ENCODE measurements at regions not wholly inside any gene's neighbourhood (a gene's known extent, or its start where the extent isn't known, plus 50 kb on each side); places are given as distances from the start of the nearest gene placed in this dataset.

GRCh38 chr20:60486937-60487336 lies 528.7 kb downstream of the CDH26 start:
- TF ChIP-seq SMC3 (IDR thresholded peaks at IDR 0.05) (no peak), MAX (IDR thresholded peaks at IDR 0.05) (no peak), ZSCAN20 (CRISPR knock-in tag; IDR thresholded peaks at IDR 0.05) (no peak), EP300 (IDR thresholded peaks at IDR 0.05) (no peak), HEYL (CRISPR knock-in tag; IDR thresholded peaks at IDR 0.05) (no peak)
- TF ChIP-seq, protein P1, sequence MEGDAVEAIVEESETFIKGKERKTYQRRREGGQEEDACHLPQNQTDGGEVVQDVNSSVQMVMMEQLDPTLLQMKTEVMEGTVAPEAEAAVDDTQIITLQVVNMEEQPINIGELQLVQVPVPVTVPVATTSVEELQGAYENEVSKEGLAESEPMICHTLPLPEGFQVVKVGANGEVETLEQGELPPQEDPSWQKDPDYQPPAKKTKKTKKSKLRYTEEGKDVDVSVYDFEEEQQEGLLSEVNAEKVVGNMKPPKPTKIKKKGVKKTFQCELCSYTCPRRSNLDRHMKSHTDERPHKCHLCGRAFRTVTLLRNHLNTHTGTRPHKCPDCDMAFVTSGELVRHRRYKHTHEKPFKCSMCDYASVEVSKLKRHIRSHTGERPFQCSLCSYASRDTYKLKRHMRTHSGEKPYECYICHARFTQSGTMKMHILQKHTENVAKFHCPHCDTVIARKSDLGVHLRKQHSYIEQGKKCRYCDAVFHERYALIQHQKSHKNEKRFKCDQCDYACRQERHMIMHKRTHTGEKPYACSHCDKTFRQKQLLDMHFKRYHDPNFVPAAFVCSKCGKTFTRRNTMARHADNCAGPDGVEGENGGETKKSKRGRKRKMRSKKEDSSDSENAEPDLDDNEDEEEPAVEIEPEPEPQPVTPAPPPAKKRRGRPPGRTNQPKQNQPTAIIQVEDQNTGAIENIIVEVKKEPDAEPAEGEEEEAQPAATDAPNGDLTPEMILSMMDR (IDR thresholded peaks at IDR 0.05): no peak
